ENCODE measurements at regions not wholly inside any gene's neighbourhood (a gene's known extent, or its start where the extent isn't known, plus 50 kb on each side); places are given as distances from the start of the nearest gene placed in this dataset.

DNA sequence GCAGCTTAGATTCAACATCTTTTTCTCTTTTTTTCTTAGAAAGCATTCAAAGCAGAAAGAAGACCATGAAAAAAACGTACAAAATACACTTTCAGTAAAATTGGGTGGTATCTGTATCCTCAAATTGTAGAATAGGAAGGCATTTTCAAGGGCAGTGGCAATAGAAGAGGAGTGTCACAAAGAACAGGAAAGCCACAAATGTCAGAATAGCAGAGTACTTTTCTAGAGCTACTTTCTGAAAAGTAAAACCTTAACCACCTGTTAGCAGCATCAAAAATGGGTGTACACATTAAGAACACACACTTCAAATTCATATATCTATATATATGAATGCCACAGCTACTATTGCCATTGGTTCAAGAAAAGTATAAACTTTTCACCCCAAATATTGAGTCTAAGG lies 412.1 kb upstream of the DCN start:
- TF ChIP-seq POLR2AphosphoS5 (IDR thresholded peaks at IDR 0.05; ENCODE audit: low read depth), result no peak
- TF ChIP-seq, protein P1, sequence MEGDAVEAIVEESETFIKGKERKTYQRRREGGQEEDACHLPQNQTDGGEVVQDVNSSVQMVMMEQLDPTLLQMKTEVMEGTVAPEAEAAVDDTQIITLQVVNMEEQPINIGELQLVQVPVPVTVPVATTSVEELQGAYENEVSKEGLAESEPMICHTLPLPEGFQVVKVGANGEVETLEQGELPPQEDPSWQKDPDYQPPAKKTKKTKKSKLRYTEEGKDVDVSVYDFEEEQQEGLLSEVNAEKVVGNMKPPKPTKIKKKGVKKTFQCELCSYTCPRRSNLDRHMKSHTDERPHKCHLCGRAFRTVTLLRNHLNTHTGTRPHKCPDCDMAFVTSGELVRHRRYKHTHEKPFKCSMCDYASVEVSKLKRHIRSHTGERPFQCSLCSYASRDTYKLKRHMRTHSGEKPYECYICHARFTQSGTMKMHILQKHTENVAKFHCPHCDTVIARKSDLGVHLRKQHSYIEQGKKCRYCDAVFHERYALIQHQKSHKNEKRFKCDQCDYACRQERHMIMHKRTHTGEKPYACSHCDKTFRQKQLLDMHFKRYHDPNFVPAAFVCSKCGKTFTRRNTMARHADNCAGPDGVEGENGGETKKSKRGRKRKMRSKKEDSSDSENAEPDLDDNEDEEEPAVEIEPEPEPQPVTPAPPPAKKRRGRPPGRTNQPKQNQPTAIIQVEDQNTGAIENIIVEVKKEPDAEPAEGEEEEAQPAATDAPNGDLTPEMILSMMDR (IDR thresholded peaks at IDR 0.05; ENCODE audit: insufficient read depth, low read length), result no peak
